Vagina (tissue), 2 donors: ENCODE measurements at regions not wholly inside any gene's neighbourhood (a gene's known extent, or its start where the extent isn't known, plus 50 kb on each side); places are given as distances from the start of the nearest gene placed in this dataset.

ENCODE experiments used
- DNase-seq, 2 donors: peaks; one replicate each; pipeline ENCODE4 v3.0.0-alpha.2; 2017; ENCODE audit errors: extremely low spot score in 2 of 2
- H3K27ac ChIP-seq: fragments of 200-600 bp; sonication (generic); one replicate; pipeline ENCODE4 v1.5.1; 2019
- H3K27me3 ChIP-seq: fragments of 200-600 bp; sonication (generic); one replicate; pipeline ENCODE4 v1.5.1; 2019
- H3K36me3 ChIP-seq, 2 donors: fragments of 200-600 bp; sonication (generic); one replicate each; pipeline ENCODE4 v1.5.1; 2017 to 2019
- H3K4me1 ChIP-seq: fragments of 200-600 bp; sonication (generic); one replicate; pipeline ENCODE4 v1.5.1; 2019
- H3K4me3 ChIP-seq, 2 donors: fragments of 200-600 bp; sonication (generic); 1 replicate in 1 of 2; 2 replicates in 1 of 2; pipeline ENCODE4 v1.5.1; 2016 to 2019
- H3K9me3 ChIP-seq: fragments of 200-600 bp; sonication (generic); one replicate; pipeline ENCODE4 v1.5.1; 2019
- CTCF ChIP-seq, 3 experiments: fragments of 450-650 bp in 2 of 3; fragments of 200-600 bp in 1 of 3; sonication (generic) in 1 of 3; IDR thresholded peaks; one replicate each; pipeline ENCODE4 v1.5.1; 2017 to 2019; ENCODE audit warnings: antibody characterized with exemption in 3 of 3, mild to moderate bottlenecking in 2 of 3, moderate library complexity in 2 of 3
- POLR2A ChIP-seq, 2 donors: fragments of 450-650 bp; IDR thresholded peaks; one replicate each; pipeline ENCODE4 v1.6.1; 2017; ENCODE audit warnings: antibody characterized with exemption in 2 of 2, mild to moderate bottlenecking in 2 of 2, moderate library complexity in 2 of 2
- POLR2AphosphoS5 ChIP-seq, 2 donors: sonication (generic); formaldehyde crosslinking; IDR thresholded peaks; one replicate each; pipeline ENCODE4 v1.9.0; 2017; ENCODE audit warnings: antibody characterized with exemption in 2 of 2, mild to moderate bottlenecking in 2 of 2, low read depth in 1 of 2; ENCODE audit not compliant: insufficient read depth in 1 of 2
- intact Hi-C: fragments of 100-400 bp; cut with DNase I; formaldehyde crosslinking; loops from one replicate; pipeline ENCODE4 v1.15.1; 2023

GRCh38 chr6:27786048-27786447, 126.1 kb downstream of the OR2B2 start:
- no peak overlapping the region for H3K4me3 ChIP-seq
- H3K27ac ChIP-seq, result no peak overlapping the region
- TF ChIP-seq CTCF (IDR thresholded peaks at IDR 0.05), result no peak
- no peak for TF ChIP-seq POLR2AphosphoS5 (IDR thresholded peaks at IDR 0.05; ENCODE audit: insufficient read depth in 1 of 2, low read depth in 1 of 2)
- TF ChIP-seq POLR2A (IDR thresholded peaks at IDR 0.05), result no peak
- intact Hi-C loops, result loop anchor here (5.0 kb wide), 1 partner anchor 976 kb away; no protein-coding TSS in a partner anchor
- no peaks in the 10 kb centered on the region for H3K4me1 ChIP-seq
- no peaks in the 10 kb centered on the region for H3K9me3 ChIP-seq
- H3K27me3 ChIP-seq, result no peaks in the 10 kb centered on the region
- no peak for DNase-seq
- H3K36me3 ChIP-seq, result no peaks in the 10 kb centered on the region

DNA sequence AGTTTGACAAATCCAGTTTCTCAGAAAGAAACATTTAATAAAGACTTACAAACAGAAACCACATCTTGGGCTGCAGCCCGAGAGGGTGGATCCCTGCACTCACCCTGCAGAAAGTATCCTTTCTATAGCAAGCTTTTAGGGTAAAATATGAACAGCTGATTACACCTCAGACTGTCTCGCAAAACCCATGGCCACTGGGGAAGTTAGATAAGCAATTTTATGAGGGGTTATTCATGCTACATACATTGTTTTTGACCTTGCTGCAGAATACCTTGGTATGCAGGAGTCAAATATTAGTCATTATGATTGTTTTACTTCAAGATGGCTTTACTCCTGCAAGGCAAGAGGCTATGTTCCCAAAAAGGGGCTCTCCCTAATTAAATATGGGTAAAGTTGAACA, 126.9 kb downstream of the OR2B2 start:
- peak in 1 of 2 donors; percentile 8 for DNase-seq
- H3K9me3 ChIP-seq, result no peaks in the 10 kb centered on the region
- TF ChIP-seq CTCF (IDR thresholded peaks at IDR 0.05) (no peak), POLR2A (IDR thresholded peaks at IDR 0.05) (no peak), POLR2AphosphoS5 (IDR thresholded peaks at IDR 0.05; ENCODE audit: insufficient read depth in 1 of 2, low read depth in 1 of 2) (no peak)
- no peaks in the 10 kb centered on the region for H3K4me1 ChIP-seq
- H3K36me3 ChIP-seq, result no peaks in the 10 kb centered on the region
- H3K27me3 ChIP-seq, result no peaks in the 10 kb centered on the region
- no peak overlapping the region for H3K4me3 ChIP-seq
- intact Hi-C loops, result loop anchor here (5.0 kb wide), 1 partner anchor 977 kb away; no protein-coding TSS in a partner anchor
- no peak overlapping the region for H3K27ac ChIP-seq

DNA sequence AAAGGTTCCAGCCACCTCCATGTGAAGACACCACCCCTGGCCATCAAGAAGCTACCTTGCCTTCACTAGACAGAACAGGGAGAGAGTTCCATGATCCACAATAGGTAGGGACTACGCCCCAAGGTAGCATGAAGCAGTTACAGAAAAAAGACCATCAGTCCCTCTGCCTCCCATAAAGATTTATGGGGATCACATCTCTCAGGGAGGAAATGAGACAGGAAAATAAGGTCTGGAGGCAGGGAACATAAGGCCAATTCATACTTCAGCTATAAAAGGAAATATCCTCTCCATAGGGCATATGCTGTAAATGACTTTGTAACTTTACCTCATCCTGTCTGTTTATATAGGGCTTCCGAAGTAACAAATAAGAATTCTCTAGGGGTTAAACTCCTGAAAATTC, 129.4 kb downstream of the OR2B2 start:
- intact Hi-C loops, result no loop called here

GRCh38 chr6:27778625-27779417, 133.4 kb downstream of the OR2B2 start:
- Histone ChIP-seq H3K4me1 (no peaks in the 10 kb centered on the region), H3K36me3 (no peaks in the 10 kb centered on the region), H3K4me3 (no peak overlapping the region), H3K27me3 (no peaks in the 10 kb centered on the region), H3K9me3 (no peaks in the 10 kb centered on the region), H3K27ac (no peak overlapping the region)
- DNase-seq, result no peak
- TF ChIP-seq POLR2AphosphoS5 (IDR thresholded peaks at IDR 0.05; ENCODE audit: insufficient read depth in 1 of 2, low read depth in 1 of 2) (no peak), CTCF (IDR thresholded peaks at IDR 0.05) (no peak), POLR2A (IDR thresholded peaks at IDR 0.05) (no peak)
- intact Hi-C loops, result no loop called here

More for the DNA sequence above, 129.4 kb downstream of the OR2B2 start:
- TF ChIP-seq POLR2AphosphoS5 (IDR thresholded peaks at IDR 0.05; ENCODE audit: insufficient read depth in 1 of 2, low read depth in 1 of 2), result no peak
- TF ChIP-seq POLR2A (IDR thresholded peaks at IDR 0.05), result no peak
- no peak for TF ChIP-seq CTCF (IDR thresholded peaks at IDR 0.05)
- H3K4me3 ChIP-seq, result no peak overlapping the region
- no peak overlapping the region for H3K27ac ChIP-seq
- no peaks in the 10 kb centered on the region for H3K9me3 ChIP-seq
- no peaks in the 10 kb centered on the region for H3K36me3 ChIP-seq
- no peaks in the 10 kb centered on the region for H3K27me3 ChIP-seq
- no peaks in the 10 kb centered on the region for H3K4me1 ChIP-seq
- DNase-seq, result peak in 1 of 2 donors; percentile 22
